Breast epithelium (tissue), 3 donors: ENCODE measurements at regions not wholly inside any gene's neighbourhood (a gene's known extent, or its start where the extent isn't known, plus 50 kb on each side); places are given as distances from the start of the nearest gene placed in this dataset.

Source experiments
- POLR2A ChIP-seq: fragments of 450-650 bp; IDR thresholded peaks from one replicate; pipeline ENCODE4 v1.6.1; 2016; ENCODE audit warnings: antibody characterized with exemption, mild to moderate bottlenecking, moderate library complexity
- POLR2AphosphoS5 ChIP-seq, 3 donors: sonication (generic); formaldehyde crosslinking; IDR thresholded peaks; one replicate each; pipeline ENCODE4 v1.6.1; 2017; ENCODE audit warnings: antibody characterized with exemption in 3 of 3
- TF ChIP-seq, protein P1 (sequence below), 3 donors: fragments of 450-650 bp; IDR thresholded peaks; one replicate each; pipeline ENCODE4 v1.5.1; 2016 to 2017; ENCODE audit warnings: antibody characterized with exemption in 3 of 3, mild to moderate bottlenecking in 3 of 3, moderate library complexity in 3 of 3

- TF ChIP-seq POLR2AphosphoS5 (IDR thresholded peaks at IDR 0.05) (no peak), POLR2A (no peak)
- TF ChIP-seq, protein P1, sequence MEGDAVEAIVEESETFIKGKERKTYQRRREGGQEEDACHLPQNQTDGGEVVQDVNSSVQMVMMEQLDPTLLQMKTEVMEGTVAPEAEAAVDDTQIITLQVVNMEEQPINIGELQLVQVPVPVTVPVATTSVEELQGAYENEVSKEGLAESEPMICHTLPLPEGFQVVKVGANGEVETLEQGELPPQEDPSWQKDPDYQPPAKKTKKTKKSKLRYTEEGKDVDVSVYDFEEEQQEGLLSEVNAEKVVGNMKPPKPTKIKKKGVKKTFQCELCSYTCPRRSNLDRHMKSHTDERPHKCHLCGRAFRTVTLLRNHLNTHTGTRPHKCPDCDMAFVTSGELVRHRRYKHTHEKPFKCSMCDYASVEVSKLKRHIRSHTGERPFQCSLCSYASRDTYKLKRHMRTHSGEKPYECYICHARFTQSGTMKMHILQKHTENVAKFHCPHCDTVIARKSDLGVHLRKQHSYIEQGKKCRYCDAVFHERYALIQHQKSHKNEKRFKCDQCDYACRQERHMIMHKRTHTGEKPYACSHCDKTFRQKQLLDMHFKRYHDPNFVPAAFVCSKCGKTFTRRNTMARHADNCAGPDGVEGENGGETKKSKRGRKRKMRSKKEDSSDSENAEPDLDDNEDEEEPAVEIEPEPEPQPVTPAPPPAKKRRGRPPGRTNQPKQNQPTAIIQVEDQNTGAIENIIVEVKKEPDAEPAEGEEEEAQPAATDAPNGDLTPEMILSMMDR (IDR thresholded peaks at IDR 0.05), result no peak
Measured at GRCh38 chr2:187855689-187856088, 301.5 kb upstream of the TFPI start.
